Osteocyte (in vitro differentiated cells): ENCODE measurements at regions not wholly inside any gene's neighbourhood (a gene's known extent, or its start where the extent isn't known, plus 50 kb on each side); places are given as distances from the start of the nearest gene placed in this dataset.

Source experiments
- DNase-seq: peaks from one replicate; pipeline ENCODE4 v3.0.0; 2021; ENCODE audit warnings: mixed read lengths; ENCODE audit not compliant: unreplicated experiment; ENCODE audit errors: extremely low spot score
- H3K27ac Mint-ChIP-seq: one replicate; pipeline ENCODE4 v1.8.0; 2021; ENCODE audit warnings: mild to moderate bottlenecking, mixed read lengths; ENCODE audit not compliant: unreplicated experiment
- H3K27me3 Mint-ChIP-seq: one replicate; pipeline ENCODE4 v1.8.0; 2021; ENCODE audit warnings: mixed read lengths; ENCODE audit not compliant: unreplicated experiment
- H3K36me3 Mint-ChIP-seq: one replicate; pipeline ENCODE4 v1.8.0; 2021; ENCODE audit warnings: mixed read lengths; ENCODE audit not compliant: unreplicated experiment
- H3K4me1 Mint-ChIP-seq: one replicate; pipeline ENCODE4 v1.8.0; 2021; ENCODE audit warnings: mixed read lengths; ENCODE audit not compliant: unreplicated experiment
- H3K4me3 Mint-ChIP-seq: one replicate; pipeline ENCODE4 v1.8.0; 2021; ENCODE audit warnings: mild to moderate bottlenecking, moderate library complexity, mixed read lengths; ENCODE audit not compliant: unreplicated experiment
- H3K9me3 Mint-ChIP-seq: one replicate; pipeline ENCODE4 v1.8.0; 2021; ENCODE audit warnings: mixed read lengths; ENCODE audit not compliant: unreplicated experiment
- TF ChIP-seq, protein P1 (sequence below): fragments of 200-600 bp; sonication (generic); IDR thresholded peaks from 2 replicates; pipeline ENCODE4 v1.5.0; 2021; ENCODE audit warnings: antibody characterized with exemption, mild to moderate bottlenecking, moderate library complexity

- Mint-ChIP-seq H3K9me3 (no peaks in the 10 kb centered on the region), H3K27ac (no peak overlapping the region), H3K36me3 (no peaks in the 10 kb centered on the region), H3K4me3 (no peak overlapping the region), H3K27me3 (peaks cover 22% of the 10 kb centered on the region), H3K4me1 (no peaks in the 10 kb centered on the region)
- TF ChIP-seq, protein P1, sequence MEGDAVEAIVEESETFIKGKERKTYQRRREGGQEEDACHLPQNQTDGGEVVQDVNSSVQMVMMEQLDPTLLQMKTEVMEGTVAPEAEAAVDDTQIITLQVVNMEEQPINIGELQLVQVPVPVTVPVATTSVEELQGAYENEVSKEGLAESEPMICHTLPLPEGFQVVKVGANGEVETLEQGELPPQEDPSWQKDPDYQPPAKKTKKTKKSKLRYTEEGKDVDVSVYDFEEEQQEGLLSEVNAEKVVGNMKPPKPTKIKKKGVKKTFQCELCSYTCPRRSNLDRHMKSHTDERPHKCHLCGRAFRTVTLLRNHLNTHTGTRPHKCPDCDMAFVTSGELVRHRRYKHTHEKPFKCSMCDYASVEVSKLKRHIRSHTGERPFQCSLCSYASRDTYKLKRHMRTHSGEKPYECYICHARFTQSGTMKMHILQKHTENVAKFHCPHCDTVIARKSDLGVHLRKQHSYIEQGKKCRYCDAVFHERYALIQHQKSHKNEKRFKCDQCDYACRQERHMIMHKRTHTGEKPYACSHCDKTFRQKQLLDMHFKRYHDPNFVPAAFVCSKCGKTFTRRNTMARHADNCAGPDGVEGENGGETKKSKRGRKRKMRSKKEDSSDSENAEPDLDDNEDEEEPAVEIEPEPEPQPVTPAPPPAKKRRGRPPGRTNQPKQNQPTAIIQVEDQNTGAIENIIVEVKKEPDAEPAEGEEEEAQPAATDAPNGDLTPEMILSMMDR: no peak
- no peak for DNase-seq
These were observed 72.1 kb upstream of the AVPR1A start for GRCh38 chr12:63223128-63223527.

DNA sequence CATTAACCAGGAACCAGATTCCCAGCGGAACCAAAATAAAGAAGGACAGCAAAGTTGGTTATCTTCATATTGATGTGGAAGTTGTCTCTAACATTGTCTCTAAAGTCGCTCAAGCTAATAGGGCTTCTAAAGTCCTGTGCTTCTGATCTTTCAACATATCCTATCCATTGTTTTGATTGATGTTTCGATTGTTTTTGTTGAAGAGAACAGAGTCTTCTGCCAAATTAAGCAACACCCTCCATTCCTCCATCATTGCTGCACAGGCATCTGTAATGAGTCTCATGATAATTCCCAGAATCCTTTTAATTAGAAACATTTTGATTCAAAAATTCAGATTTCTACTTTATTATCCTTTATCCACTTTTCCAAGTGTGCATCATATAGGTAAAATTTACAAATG lies 71.6 kb upstream of the AVPR1A start:
- Mint-ChIP-seq H3K9me3 (no peaks in the 10 kb centered on the region), H3K4me3 (no peak overlapping the region), H3K27ac (no peak overlapping the region), H3K4me1 (no peaks in the 10 kb centered on the region), H3K36me3 (no peaks in the 10 kb centered on the region), H3K27me3 (peaks cover 22% of the 10 kb centered on the region)
- DNase-seq: no peak
- TF ChIP-seq, protein P1: no peak

DNA sequence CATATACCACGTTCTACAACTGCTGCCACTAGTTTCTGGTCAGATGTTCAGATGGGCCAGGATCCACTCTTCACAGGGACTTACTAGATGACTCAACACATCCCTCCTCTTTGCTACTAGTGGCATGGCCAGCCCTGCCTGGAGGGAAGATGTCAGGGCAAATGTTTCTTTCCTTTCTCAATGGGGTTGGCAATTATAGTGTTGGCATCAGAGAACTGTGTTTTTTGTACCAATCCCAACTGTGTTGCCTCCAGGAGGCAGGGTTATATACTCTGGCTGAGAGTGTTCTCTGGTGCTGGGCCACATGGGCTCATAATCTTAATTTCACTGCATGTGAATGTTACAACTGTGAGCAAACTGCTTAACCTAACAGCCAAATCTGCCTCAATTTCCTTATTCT lies 69.9 kb upstream of the AVPR1A start:
- Mint-ChIP-seq H3K27ac (no peak overlapping the region), H3K4me3 (no peak overlapping the region)
- TF ChIP-seq, protein P1: no peak

GRCh38 chr12:63212316-63212715 lies 61.3 kb upstream of the AVPR1A start:
- TF ChIP-seq, protein P1: no peak
- DNase-seq: no peak
- no peak overlapping the region for H3K27ac Mint-ChIP-seq

More for the DNA sequence above, 69.9 kb upstream of the AVPR1A start:
- H3K9me3 Mint-ChIP-seq: no peaks in the 10 kb centered on the region
- no peaks in the 10 kb centered on the region for H3K36me3 Mint-ChIP-seq
- no peaks in the 10 kb centered on the region for H3K4me1 Mint-ChIP-seq
- no peak for DNase-seq
- H3K27me3 Mint-ChIP-seq: peaks cover 21% of the 10 kb centered on the region

GRCh38 chr12:63208956-63209355 lies 58.0 kb upstream of the AVPR1A start:
- no peak for DNase-seq
- Mint-ChIP-seq H3K4me3 (no peak overlapping the region), H3K36me3 (no peaks in the 10 kb centered on the region), H3K4me1 (peaks cover 7% of the 10 kb centered on the region), H3K27ac (no peak overlapping the region), H3K27me3 (peaks cover 31% of the 10 kb centered on the region), H3K9me3 (no peaks in the 10 kb centered on the region)
- TF ChIP-seq, protein P1: no peak

More at GRCh38 chr12:63212316-63212715, 61.3 kb upstream of the AVPR1A start:
- peaks cover under 1% of the 10 kb centered on the region for H3K4me1 Mint-ChIP-seq
- H3K9me3 Mint-ChIP-seq: no peaks in the 10 kb centered on the region
- H3K36me3 Mint-ChIP-seq: no peaks in the 10 kb centered on the region
- H3K4me3 Mint-ChIP-seq: no peak overlapping the region
- H3K27me3 Mint-ChIP-seq: peaks cover 23% of the 10 kb centered on the region
